Stimulated activated CD4-positive, alpha-beta T cell treated with anti-CD3 and anti-CD28 coated beads, Interleukin-4, amount 100 ng/mL, for 4 hours (primary cell): ENCODE measurements at regions not wholly inside any gene's neighbourhood (a gene's known extent, or its start where the extent isn't known, plus 50 kb on each side); places are given as distances from the start of the nearest gene placed in this dataset.

Experiments used
- DNase-seq, 2 experiments: peaks; one replicate each; pipeline ENCODE4 v3.0.0-alpha.2; 2020

GRCh38 chr6:147869201-147869600 lies 360.7 kb downstream of the SAMD5 start:
- no peak for DNase-seq

GRCh38 chr6:147869869-147870268 lies 361.4 kb downstream of the SAMD5 start:
- no peak for DNase-seq

DNA sequence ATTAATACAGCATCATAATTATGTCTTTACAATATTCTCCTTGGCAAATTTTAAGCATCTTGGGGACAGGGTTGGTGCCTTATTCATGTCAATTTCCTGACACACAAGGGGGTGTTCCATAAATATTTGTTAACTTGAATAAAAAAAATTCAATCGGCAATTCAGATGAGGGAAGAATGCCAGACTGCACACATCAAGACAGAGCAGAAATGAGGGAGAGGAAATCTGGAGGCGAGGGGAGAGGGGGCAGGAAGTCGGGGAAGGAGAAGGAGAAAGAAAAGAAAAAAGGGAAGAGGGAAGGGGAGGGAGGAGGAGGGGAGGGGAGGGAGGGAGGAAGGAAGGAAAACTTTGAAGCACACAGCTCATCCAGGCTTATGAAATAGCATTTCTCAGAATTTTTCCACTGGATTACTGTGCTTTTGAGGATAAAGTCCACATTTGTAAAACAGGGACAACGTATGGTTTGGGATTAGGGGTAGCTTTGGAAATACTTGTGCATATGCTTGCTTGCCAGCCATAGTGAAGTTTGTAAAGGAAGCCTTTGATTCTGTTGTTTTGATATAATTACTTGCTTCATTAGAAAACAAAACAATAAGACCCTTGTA lies 362.1 kb downstream of the SAMD5 start:
- no peak for DNase-seq

DNA sequence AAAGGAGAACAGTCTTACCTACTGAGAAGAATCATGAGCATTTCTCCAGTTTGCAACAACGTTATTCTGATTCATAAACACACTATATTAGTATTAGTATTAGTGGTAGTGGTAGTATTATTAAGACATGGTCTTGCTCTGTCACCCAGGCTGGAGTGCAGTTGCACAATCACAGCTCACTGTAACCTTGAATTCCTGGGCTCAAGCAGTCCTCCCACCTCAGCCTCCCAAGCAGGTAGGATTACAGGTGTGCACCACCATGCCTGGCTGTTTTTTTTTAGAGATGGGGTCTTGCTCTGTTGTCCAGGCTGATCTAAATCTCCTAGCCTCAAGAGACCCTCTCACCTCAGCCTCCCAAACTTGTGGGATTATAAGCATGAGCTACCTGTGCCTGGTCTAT lies 363.5 kb downstream of the SAMD5 start:
- DNase-seq = no peak

GRCh38 chr6:147873816-147874215 lies 365.3 kb downstream of the SAMD5 start:
- DNase-seq = no peak

DNA sequence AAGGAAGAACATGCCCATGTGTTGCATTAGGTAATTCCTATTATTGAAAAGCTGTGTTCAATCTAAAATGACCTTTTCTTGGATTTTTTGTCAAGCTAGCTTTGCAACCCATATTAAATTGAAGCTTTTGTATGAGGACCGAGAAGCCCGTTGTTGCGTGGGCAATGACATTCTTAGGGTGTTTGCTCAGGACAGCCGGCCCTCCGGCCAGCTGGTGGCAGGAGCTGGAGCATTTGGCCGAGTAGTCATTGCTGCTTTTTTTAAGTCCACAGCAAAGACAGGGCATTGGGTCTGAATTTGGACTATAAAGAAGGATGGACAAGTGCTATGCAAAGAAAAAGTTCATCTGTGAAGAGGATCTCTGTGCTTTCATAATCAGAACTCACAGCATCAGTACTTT lies 365.8 kb downstream of the SAMD5 start:
- no peak for DNase-seq

DNA sequence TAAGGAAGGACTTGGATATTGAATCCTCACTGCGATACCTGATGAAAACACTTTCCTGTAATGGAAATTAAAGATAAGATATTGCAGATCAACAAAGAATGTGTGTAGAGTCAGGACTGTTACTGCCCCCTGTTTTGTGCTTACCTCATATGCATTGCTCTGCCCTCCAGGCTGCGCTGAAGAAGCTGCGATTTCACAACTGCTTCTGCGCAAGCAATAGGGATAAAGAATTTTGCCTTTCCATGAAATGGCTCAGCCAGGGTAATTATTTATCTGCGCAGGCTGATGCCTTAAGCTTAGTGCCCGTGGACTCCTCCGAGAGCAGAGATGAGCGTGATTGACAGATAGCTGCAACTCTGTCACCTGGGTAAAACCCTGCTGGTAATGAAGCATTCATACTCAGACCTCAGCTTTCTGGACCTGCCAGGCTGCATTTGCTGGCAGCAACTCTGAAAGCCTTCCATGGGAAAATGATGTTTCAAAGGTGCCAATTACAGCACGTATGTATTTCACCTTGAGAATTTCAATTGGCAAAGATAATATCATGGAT lies 370.6 kb downstream of the SAMD5 start:
- DNase-seq = no peak

GRCh38 chr6:147881432-147881831 lies 372.9 kb downstream of the SAMD5 start:
- no peak for DNase-seq

GRCh38 chr6:147888374-147888773 lies 379.9 kb downstream of the SAMD5 start:
- no peak for DNase-seq

DNA sequence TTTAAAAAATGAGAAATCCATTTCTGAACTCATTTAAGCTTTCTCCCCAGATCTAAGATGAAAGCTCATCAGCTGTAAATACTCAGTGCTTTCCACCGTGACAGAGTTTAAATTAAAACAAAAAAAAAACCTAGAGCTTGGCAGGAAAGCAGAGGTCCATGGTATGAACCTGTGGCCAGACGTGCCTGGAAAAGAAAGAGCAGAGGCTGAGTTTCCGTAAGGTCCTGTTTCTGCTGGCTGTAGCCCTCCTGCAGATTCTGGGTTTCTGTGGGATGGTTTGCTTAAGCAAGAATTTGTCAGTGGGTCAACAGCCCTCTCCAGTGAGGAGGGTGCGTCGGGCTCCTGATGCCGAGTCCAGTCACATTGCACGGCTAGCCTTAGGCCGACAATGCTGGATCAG lies 383.2 kb downstream of the SAMD5 start:
- DNase-seq = no peak

DNA sequence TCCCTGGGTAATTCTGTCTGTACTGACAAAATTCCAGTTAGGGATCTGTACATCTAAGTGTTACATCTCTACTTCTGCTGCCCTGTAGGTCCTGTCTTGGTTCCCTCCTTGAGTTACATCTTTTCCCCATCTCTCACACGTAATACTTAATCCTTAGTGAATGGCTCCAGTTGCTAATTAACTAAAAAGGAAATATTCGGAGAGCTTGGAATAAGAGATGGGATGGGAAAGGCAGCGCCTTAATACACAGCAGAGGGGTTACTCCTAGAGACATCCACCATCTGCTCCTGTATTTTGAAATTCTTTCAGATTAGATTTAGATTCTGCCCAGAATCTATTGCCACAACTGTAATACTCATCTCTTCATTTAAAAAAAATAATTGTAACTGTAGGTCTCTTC lies 384.0 kb downstream of the SAMD5 start:
- DNase-seq = no peak

- no peak for DNase-seq
Measured at GRCh38 chr6:147895272-147895671, 386.8 kb downstream of the SAMD5 start.

GRCh38 chr6:147900247-147900830 lies 391.8 kb downstream of the SAMD5 start:
- DNase-seq = no peak

DNA sequence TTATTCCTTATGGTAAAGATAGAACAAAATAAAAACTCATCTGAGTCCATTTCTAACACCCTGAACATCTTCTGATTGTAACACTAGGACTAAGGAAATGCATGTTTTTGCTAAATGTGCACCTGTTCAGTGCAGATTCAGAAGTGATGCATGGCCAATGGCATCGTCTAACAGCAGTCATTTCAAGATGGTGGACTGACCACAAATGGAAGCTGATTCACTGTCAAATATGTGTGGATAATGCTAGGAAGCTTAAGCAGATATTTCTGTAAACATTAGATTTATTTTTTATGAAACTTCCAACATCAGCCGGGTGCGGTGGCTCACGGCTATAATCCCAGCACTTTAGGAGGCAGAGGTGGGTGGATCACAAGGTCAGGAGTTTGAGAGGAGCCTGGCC lies 394.8 kb downstream of the SAMD5 start:
- DNase-seq = no peak

GRCh38 chr6:147903931-147904330 lies 395.4 kb downstream of the SAMD5 start:
- no peak for DNase-seq

DNA sequence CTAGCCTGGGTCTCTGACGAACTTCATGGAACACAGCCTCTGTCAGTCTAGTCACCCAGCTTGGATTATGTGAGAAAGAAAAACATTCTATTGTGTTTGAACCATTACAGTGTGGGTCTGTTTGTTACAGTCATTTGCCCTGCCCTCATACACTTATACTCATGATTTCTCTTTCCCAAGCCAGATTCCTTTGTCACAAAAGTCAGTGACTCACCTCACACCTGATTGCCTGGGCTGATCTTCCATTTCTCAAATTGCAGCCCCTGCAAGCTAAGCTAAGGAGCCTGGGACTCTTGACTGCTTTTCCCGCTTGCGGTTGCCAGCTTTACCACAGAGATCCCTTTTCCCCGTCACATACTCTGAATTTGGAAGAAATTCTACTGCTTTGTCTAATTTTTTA lies 395.9 kb downstream of the SAMD5 start:
- DNase-seq = no peak

DNA sequence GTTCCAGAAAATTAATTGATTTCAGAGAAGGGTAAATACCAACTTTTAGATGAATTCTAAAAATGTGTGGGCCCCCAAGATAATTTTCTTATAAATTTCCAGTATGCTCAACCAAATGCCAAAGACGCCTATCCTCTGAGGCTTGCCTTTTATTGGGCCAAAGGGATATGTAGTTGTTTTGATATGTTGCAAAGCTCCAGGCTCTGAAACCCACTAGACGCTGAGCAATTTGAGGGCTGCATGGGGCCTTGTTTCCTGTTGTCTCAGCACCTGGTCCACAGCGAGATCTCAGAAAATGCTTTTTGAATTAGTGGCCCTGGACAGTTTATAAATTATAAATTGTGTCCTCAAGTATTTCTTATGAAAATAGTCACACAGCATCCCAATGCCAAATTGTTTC lies 397.2 kb downstream of the SAMD5 start:
- DNase-seq = no peak

GRCh38 chr6:147906361-147906760 lies 397.9 kb downstream of the SAMD5 start:
- DNase-seq = no peak

DNA sequence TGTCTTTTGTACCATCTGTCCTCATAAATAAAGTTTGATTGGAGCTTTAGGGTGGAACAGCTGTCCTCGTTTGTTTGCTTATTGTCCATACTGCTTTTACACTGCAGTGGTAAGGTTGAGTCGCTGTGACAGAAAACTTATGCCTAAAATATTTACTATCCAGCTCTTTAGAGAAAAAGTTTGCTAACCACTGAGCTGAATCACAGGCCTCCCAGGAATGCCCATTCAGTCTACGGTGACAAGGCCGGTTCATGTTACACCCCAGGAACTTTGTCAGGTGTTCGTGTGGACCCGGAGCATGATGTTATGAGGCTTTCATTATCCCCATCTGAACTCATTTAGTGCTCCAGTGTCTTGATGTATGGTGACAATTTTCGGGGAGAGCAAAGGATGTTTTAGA lies 401.1 kb downstream of the SAMD5 start:
- DNase-seq = no peak

DNA sequence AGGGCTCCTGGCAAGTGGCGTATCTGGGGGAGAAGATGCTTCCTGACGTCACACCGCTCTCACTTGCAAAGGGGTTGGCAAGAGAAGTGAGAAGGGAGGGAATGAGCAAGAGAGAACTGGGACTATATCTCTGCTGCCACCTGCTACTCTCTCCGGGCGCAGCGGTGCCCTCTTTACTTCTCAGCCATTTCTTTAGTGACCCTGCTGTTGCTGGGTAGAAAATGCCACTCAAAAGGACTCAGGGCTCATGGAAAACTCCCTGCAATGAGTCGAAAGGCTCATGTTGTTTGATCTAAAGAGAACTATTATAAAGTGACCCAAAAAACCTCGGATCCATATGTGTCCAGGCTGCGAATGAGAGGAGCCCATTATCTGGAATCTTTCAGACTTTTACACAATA lies 401.8 kb downstream of the SAMD5 start:
- DNase-seq = no peak

DNA sequence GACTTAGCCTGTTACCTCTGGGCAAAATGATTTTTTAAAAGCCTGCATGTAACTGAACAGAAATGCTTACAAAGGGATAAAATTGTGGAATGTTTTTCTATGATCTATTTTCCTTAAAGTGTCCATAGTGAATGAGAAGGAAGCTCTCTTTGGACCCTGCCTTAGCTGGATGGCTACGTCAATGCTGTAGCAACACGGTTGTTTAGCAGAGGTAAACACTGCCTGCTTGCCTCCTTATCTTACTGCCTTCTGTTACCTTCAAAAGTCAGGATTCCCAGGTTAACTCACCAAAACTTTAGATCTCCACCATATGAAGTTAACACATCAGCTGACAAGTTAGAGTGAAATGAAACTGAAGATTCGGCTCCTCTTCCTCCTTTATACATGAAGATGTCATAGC lies 402.6 kb downstream of the SAMD5 start:
- DNase-seq = no peak

DNA sequence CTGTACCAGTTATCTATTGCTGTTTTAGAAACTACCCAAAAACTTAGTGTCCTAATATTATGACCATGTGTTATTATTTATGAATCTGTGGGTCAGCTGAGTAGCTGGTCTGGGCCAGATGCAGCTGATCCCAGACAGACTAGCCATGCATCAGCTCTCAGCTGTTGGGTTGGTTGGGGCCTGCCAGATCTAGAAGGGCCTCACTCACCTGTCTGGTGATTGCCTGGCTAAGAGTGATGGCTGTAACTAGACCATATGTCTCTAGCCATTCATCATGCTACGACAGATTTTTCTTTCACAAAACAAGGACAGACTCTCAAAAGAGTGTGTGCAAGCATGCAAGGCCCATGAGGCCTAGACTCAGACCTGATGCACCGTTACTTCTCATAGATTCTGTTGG lies 403.2 kb downstream of the SAMD5 start:
- DNase-seq = no peak

DNA sequence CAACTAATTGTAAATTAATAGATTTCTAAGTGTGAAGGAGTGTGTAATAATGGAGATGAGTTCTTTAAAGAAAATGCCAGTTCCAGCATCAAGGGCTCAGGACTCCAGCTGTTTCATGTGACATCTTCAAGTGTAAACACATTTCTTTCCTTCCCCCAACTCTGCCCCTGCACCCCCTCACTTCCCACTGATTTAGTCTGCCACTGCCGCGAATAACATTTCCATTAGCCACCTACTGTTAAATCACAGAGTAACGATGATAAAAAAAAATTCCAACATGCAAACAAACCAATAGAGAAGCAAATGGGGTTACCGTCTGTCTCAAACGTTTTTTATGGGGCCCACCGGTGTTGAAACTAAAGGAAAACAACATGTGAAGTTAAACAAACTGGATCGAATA lies 414.3 kb downstream of the SAMD5 start:
- no peak for DNase-seq

DNA sequence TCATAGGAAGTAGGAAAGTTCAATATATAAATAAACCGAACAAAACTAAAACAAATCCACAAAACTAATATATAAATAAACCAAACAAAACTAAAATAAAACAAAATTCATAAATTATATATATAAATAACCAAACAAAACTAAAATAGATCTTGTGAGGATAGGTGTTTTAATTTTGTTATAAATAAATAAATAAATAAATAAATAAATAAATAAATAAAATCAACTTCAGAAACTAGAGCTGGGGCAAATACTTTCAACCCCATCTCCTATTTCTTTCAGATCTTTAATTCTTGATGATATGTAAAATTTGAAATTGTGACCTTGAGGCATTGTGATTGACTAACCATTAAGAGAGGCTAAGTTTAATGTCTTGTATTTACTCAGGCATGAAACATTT lies 416.1 kb downstream of the SAMD5 start:
- no peak for DNase-seq

- DNase-seq = no peak
Measured at GRCh38 chr6:147925826-147926225, 416.8 kb upstream of the SASH1 start.
